SK-N-SH treated with all-trans-retinoic acid at 6 μM for 48 hours (cell line): ENCODE measurements at regions not wholly inside any gene's neighbourhood (a gene's known extent, or its start where the extent isn't known, plus 50 kb on each side); places are given as distances from the start of the nearest gene placed in this dataset.

Experiments used
- ATAC-seq: fragments of 200-7000 bp; cut with Tn5 transposase; 3 replicates; pipeline ENCODE4 v1.9.1; 2020; ENCODE audit warnings: mild to moderate bottlenecking, moderate library complexity
- ARNTL ChIP-seq: fragments of 450-650 bp; formaldehyde crosslinking; IDR thresholded peaks from 2 replicates; pipeline ENCODE4 v1.5.0; 2020; ENCODE audit warnings: low read depth, mild to moderate bottlenecking, moderate library complexity, borderline replicate concordance
- BACH2 ChIP-seq: fragments of 250-450 bp; sonication (Bioruptor Pico); IDR thresholded peaks from 2 replicates; pipeline ENCODE4 v1.9.0; 2021; ENCODE audit warnings: mild to moderate bottlenecking, borderline replicate concordance
- CSDC2 ChIP-seq: fragments of 250-450 bp; sonication (Bioruptor Pico); IDR thresholded peaks from 2 replicates; pipeline ENCODE4 v1.5.0; 2020; ENCODE audit warnings: mild to moderate bottlenecking, moderate library complexity
- CSRNP3 ChIP-seq: fragments of 250-450 bp; sonication (Bioruptor Pico); IDR thresholded peaks from 2 replicates; pipeline ENCODE4 v1.5.1; 2021; ENCODE audit warnings: mild to moderate bottlenecking, moderate library complexity
- ESRRG ChIP-seq: fragments of 250-450 bp; sonication (Bioruptor Pico); IDR thresholded peaks from 2 replicates; pipeline ENCODE4 v1.6.1; 2021; ENCODE audit warnings: mild to moderate bottlenecking
- GLIS3 ChIP-seq: fragments of 250-450 bp; sonication (Bioruptor Pico); IDR thresholded peaks from 2 replicates; pipeline ENCODE4 v1.5.0; 2020; ENCODE audit warnings: mild to moderate bottlenecking, moderate library complexity
- ISL1 ChIP-seq: fragments of 250-450 bp; sonication (Bioruptor Pico); IDR thresholded peaks from 2 replicates; pipeline ENCODE4 v2.1.2; 2022; ENCODE audit warnings: mild to moderate bottlenecking, moderate library complexity
- RARB ChIP-seq: fragments of 250-450 bp; sonication (Bioruptor Pico); IDR thresholded peaks from 2 replicates; pipeline ENCODE4 v1.8.0; 2021; ENCODE audit warnings: mild to moderate bottlenecking, moderate library complexity
- SNAI2 ChIP-seq: fragments of 250-450 bp; sonication (Bioruptor Pico); IDR thresholded peaks from 2 replicates; pipeline ENCODE4 v1.5.0; 2020; ENCODE audit warnings: mild to moderate bottlenecking, moderate library complexity
- TCF4 ChIP-seq: fragments of 250-450 bp; sonication (Bioruptor Pico); IDR thresholded peaks from 2 replicates; pipeline ENCODE4 v1.8.0; 2021; ENCODE audit warnings: mild to moderate bottlenecking, moderate library complexity, borderline replicate concordance
- TOX ChIP-seq: fragments of 250-450 bp; sonication (Bioruptor Pico); IDR thresholded peaks from 2 replicates; pipeline ENCODE4 v1.8.0; 2021; ENCODE audit warnings: mild to moderate bottlenecking, moderate library complexity, borderline replicate concordance
- TSHZ2 ChIP-seq: fragments of 250-450 bp; sonication (Bioruptor Pico); IDR thresholded peaks from 2 replicates; pipeline ENCODE4 v1.5.0; 2020; ENCODE audit warnings: mild to moderate bottlenecking, moderate library complexity
- ZC3H10 ChIP-seq: fragments of 250-450 bp; sonication (Bioruptor Pico); IDR thresholded peaks from 2 replicates; pipeline ENCODE4 v1.5.1; 2021; ENCODE audit warnings: mild to moderate bottlenecking, moderate library complexity
- ZFP3 ChIP-seq: fragments of 250-450 bp; sonication (Bioruptor Pico); IDR thresholded peaks from 2 replicates; pipeline ENCODE4 v1.5.0; 2020; ENCODE audit warnings: mild to moderate bottlenecking, moderate library complexity
- ZFP30 ChIP-seq: fragments of 450-650 bp; formaldehyde crosslinking; IDR thresholded peaks from 2 replicates; pipeline ENCODE4 v1.5.0; 2022; ENCODE audit warnings: mild to moderate bottlenecking, moderate library complexity
- ZNF70 ChIP-seq: fragments of 450-650 bp; formaldehyde crosslinking; IDR thresholded peaks from 2 replicates; pipeline ENCODE4 v1.5.0; 2020; ENCODE audit warnings: mild to moderate bottlenecking, moderate library complexity
- ZNF8 ChIP-seq: fragments of 450-650 bp; formaldehyde crosslinking; IDR thresholded peaks from 2 replicates; pipeline ENCODE4 v1.5.0; 2020; ENCODE audit warnings: mild to moderate bottlenecking, moderate library complexity
- TF ChIP-seq, protein P1 (sequence below): fragments of 250-450 bp; sonication (Bioruptor Pico); IDR thresholded peaks from 2 replicates; pipeline ENCODE4 v1.8.0; 2021; ENCODE audit warnings: low read depth, mild to moderate bottlenecking, moderate library complexity, borderline replicate concordance
- TF ChIP-seq, protein P2 (sequence below): fragments of 250-450 bp; sonication (Bioruptor Pico); IDR thresholded peaks from 2 replicates; pipeline ENCODE4 v1.5.1; 2020; ENCODE audit warnings: low read depth, mild to moderate bottlenecking, moderate library complexity
- TF ChIP-seq, protein P3 (sequence below): fragments of 250-450 bp; sonication (Bioruptor Pico); IDR thresholded peaks from 2 replicates; pipeline ENCODE4 v1.8.0; 2020; ENCODE audit warnings: mild to moderate bottlenecking, moderate library complexity, borderline replicate concordance

GRCh38 chr17:65406552-65406951 is 154.9 kb downstream of the AXIN2 start:
- TF ChIP-seq ISL1 (CRISPR knock-in tag) (no peak), BACH2 (CRISPR knock-in tag) (no peak), GLIS3 (CRISPR knock-in tag) (no peak), RARB (CRISPR knock-in tag) (no peak), ZC3H10 (CRISPR knock-in tag) (no peak), TOX (CRISPR knock-in tag) (no peak), ZNF8 (CRISPR knock-in tag) (no peak), TSHZ2 (CRISPR knock-in tag) (no peak), SNAI2 (CRISPR knock-in tag) (no peak), ZFP30 (CRISPR knock-in tag) (no peak), CSRNP3 (CRISPR knock-in tag) (no peak), CSDC2 (no peak), ZFP3 (CRISPR knock-in tag) (no peak), ARNTL (CRISPR knock-in tag) (no peak)
- TF ChIP-seq, protein P1, sequence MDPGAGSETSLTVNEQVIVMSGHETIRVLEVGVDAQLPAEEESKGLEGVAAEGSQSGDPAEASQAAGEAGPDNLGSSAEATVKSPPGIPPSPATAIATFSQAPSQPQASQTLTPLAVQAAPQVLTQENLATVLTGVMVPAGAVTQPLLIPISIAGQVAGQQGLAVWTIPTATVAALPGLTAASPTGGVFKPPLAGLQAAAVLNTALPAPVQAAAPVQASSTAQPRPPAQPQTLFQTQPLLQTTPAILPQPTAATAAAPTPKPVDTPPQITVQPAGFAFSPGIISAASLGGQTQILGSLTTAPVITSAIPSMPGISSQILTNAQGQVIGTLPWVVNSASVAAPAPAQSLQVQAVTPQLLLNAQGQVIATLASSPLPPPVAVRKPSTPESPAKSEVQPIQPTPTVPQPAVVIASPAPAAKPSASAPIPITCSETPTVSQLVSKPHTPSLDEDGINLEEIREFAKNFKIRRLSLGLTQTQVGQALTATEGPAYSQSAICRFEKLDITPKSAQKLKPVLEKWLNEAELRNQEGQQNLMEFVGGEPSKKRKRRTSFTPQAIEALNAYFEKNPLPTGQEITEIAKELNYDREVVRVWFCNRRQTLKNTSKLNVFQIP (CRISPR knock-in tag) = no peak
- ATAC-seq = no peak

DNA sequence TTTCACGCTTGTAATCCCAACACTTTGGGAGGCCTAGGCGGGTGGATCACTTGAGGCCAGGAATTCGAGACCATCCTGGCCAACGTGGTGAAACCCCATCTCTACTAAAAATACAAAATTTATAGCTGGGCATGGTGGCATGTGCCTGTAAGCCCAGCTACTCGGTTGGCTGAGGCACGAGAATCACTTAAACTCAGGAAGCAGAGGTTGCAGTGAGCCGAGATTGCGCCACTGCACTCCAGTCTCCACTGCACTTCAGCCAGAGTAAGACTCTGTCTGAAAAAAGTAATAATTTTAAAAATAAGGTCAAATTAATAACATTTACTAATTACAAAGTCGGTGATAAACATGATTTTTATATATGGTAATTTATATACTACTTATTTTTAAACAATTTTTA is 155.9 kb downstream of the AXIN2 start:
- no peak for ATAC-seq

DNA sequence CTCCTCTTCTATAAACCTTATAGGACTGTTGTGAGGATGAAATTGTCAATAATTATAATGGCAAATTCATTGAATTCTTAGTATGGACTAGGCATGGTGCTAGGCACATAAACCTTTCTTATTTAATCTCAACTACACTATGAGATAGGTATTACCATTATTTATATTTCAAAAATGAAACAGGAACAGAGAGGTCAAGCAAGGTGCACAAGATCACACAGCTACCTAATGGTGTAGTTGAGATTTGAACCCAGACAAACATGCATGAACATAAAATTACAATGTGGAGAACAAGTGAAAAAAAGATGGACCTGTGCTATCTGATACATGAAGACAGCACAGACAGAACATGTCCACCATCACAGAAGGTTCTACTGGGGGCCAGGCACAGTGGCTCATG is 156.7 kb downstream of the AXIN2 start:
- TF ChIP-seq BACH2 (CRISPR knock-in tag) (no peak), ISL1 (CRISPR knock-in tag) (no peak)
- TF ChIP-seq, protein P2, sequence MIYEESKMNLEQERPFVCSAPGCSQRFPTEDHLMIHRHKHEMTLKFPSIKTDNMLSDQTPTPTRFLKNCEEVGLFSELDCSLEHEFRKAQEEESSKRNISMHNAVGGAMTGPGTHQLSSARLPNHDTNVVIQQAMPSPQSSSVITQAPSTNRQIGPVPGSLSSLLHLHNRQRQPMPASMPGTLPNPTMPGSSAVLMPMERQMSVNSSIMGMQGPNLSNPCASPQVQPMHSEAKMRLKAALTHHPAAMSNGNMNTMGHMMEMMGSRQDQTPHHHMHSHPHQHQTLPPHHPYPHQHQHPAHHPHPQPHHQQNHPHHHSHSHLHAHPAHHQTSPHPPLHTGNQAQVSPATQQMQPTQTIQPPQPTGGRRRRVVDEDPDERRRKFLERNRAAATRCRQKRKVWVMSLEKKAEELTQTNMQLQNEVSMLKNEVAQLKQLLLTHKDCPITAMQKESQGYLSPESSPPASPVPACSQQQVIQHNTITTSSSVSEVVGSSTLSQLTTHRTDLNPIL (CRISPR knock-in tag) = no peak
- ATAC-seq = no peak

More for the DNA sequence above, 155.9 kb downstream of the AXIN2 start:
- TF ChIP-seq ZFP30 (CRISPR knock-in tag) (no peak), CSDC2 (no peak), TOX (CRISPR knock-in tag) (no peak), ARNTL (CRISPR knock-in tag) (no peak), ISL1 (CRISPR knock-in tag) (no peak), GLIS3 (CRISPR knock-in tag) (no peak), ZNF70 (CRISPR knock-in tag) (no peak), TCF4 (CRISPR knock-in tag) (no peak)
- TF ChIP-seq, protein P1 (CRISPR knock-in tag) = no peak
- TF ChIP-seq, all 23 proteins: peak for 0

DNA sequence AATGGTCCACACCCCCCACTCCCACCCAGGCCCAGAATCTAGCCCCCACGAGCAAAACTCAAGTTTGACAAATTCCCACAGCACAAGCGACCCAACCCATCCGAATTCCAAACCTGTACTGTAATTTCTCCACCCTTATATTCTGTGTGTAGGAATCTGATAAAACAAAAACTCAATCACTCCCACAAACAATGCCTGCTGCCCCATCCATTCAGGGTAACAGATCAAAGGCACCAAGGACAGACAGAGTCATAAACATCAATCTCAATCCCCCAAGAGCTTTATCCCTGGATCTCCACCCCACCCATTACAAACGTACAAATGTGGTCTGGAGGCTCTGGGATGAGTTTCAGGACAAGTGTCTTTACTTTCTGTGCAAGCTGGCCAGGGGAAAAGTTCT is 157.8 kb downstream of the AXIN2 start:
- no peak for ATAC-seq
- TF ChIP-seq TCF4 (CRISPR knock-in tag) (no peak), ZFP30 (CRISPR knock-in tag) (no peak), ZNF8 (CRISPR knock-in tag) (no peak), TOX (CRISPR knock-in tag) (no peak), CSRNP3 (CRISPR knock-in tag) (no peak), ESRRG (no peak)
- TF ChIP-seq, protein P3, sequence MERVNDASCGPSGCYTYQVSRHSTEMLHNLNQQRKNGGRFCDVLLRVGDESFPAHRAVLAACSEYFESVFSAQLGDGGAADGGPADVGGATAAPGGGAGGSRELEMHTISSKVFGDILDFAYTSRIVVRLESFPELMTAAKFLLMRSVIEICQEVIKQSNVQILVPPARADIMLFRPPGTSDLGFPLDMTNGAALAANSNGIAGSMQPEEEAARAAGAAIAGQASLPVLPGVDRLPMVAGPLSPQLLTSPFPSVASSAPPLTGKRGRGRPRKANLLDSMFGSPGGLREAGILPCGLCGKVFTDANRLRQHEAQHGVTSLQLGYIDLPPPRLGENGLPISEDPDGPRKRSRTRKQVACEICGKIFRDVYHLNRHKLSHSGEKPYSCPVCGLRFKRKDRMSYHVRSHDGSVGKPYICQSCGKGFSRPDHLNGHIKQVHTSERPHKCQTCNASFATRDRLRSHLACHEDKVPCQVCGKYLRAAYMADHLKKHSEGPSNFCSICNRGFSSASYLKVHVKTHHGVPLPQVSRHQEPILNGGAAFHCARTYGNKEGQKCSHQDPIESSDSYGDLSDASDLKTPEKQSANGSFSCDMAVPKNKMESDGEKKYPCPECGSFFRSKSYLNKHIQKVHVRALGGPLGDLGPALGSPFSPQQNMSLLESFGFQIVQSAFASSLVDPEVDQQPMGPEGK (CRISPR knock-in tag) = no peak
